H1 (cell line): ENCODE measurements at regions not wholly inside any gene's neighbourhood (a gene's known extent, or its start where the extent isn't known, plus 50 kb on each side); places are given as distances from the start of the nearest gene placed in this dataset.

Experiments
- CBX8 ChIP-seq: fragments of 300-800, 300-1000 bp; sonication (generic); IDR thresholded peaks from 2 replicates; pipeline ENCODE4 v1.7.1; 2016; ENCODE audit warnings: low read depth, low read length, borderline replicate concordance
- CREB1 ChIP-seq: IDR thresholded peaks from 2 replicates; pipeline ENCODE4 v1.6.1; 2012; ENCODE audit warnings: inconsistent platforms
- E2F6 ChIP-seq: IDR thresholded peaks from 2 replicates; pipeline ENCODE4 v1.6.1; 2012; ENCODE audit warnings: inconsistent platforms
- KDM1A ChIP-seq: fragments of 200-600, 300-600 bp; sonication (generic); IDR thresholded peaks from 2 replicates; pipeline ENCODE4 v1.7.1; 2016; ENCODE audit warnings: mild to moderate bottlenecking, low read length, borderline replicate concordance
- POLR2AphosphoS5 ChIP-seq: IDR thresholded peaks from 2 replicates; pipeline ENCODE4 v1.6.1; 2011; ENCODE audit warnings: low read depth, low read length
- TF ChIP-seq, protein P1 (sequence below): fragments of 300-600 bp; sonication (generic); IDR thresholded peaks from 2 replicates; pipeline ENCODE4 v1.7.1; 2012; ENCODE audit warnings: low read length, moderate library complexity, mild to moderate bottlenecking, inconsistent platforms; ENCODE audit not compliant: insufficient replicate concordance

DNA sequence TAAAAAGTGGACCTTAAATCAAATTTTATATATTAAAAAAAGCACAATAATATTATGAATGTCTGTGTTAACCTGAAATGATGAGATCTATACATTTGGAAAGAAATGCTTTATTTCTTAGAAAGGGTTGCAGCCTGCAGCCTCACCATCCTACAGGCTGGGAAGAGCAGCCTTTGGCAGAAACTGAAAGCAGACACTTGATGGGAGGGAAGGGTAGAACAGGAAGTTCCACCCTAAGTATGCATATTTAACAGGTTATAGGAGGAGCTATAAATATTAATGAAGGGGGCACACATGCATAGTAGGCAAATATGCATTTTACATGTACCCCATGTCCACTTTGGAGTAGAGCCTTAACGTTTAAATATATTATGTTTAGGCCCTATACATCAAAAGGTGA lies 498.0 kb downstream of the FLRT2 start (continued):
- TF ChIP-seq, protein P1, sequence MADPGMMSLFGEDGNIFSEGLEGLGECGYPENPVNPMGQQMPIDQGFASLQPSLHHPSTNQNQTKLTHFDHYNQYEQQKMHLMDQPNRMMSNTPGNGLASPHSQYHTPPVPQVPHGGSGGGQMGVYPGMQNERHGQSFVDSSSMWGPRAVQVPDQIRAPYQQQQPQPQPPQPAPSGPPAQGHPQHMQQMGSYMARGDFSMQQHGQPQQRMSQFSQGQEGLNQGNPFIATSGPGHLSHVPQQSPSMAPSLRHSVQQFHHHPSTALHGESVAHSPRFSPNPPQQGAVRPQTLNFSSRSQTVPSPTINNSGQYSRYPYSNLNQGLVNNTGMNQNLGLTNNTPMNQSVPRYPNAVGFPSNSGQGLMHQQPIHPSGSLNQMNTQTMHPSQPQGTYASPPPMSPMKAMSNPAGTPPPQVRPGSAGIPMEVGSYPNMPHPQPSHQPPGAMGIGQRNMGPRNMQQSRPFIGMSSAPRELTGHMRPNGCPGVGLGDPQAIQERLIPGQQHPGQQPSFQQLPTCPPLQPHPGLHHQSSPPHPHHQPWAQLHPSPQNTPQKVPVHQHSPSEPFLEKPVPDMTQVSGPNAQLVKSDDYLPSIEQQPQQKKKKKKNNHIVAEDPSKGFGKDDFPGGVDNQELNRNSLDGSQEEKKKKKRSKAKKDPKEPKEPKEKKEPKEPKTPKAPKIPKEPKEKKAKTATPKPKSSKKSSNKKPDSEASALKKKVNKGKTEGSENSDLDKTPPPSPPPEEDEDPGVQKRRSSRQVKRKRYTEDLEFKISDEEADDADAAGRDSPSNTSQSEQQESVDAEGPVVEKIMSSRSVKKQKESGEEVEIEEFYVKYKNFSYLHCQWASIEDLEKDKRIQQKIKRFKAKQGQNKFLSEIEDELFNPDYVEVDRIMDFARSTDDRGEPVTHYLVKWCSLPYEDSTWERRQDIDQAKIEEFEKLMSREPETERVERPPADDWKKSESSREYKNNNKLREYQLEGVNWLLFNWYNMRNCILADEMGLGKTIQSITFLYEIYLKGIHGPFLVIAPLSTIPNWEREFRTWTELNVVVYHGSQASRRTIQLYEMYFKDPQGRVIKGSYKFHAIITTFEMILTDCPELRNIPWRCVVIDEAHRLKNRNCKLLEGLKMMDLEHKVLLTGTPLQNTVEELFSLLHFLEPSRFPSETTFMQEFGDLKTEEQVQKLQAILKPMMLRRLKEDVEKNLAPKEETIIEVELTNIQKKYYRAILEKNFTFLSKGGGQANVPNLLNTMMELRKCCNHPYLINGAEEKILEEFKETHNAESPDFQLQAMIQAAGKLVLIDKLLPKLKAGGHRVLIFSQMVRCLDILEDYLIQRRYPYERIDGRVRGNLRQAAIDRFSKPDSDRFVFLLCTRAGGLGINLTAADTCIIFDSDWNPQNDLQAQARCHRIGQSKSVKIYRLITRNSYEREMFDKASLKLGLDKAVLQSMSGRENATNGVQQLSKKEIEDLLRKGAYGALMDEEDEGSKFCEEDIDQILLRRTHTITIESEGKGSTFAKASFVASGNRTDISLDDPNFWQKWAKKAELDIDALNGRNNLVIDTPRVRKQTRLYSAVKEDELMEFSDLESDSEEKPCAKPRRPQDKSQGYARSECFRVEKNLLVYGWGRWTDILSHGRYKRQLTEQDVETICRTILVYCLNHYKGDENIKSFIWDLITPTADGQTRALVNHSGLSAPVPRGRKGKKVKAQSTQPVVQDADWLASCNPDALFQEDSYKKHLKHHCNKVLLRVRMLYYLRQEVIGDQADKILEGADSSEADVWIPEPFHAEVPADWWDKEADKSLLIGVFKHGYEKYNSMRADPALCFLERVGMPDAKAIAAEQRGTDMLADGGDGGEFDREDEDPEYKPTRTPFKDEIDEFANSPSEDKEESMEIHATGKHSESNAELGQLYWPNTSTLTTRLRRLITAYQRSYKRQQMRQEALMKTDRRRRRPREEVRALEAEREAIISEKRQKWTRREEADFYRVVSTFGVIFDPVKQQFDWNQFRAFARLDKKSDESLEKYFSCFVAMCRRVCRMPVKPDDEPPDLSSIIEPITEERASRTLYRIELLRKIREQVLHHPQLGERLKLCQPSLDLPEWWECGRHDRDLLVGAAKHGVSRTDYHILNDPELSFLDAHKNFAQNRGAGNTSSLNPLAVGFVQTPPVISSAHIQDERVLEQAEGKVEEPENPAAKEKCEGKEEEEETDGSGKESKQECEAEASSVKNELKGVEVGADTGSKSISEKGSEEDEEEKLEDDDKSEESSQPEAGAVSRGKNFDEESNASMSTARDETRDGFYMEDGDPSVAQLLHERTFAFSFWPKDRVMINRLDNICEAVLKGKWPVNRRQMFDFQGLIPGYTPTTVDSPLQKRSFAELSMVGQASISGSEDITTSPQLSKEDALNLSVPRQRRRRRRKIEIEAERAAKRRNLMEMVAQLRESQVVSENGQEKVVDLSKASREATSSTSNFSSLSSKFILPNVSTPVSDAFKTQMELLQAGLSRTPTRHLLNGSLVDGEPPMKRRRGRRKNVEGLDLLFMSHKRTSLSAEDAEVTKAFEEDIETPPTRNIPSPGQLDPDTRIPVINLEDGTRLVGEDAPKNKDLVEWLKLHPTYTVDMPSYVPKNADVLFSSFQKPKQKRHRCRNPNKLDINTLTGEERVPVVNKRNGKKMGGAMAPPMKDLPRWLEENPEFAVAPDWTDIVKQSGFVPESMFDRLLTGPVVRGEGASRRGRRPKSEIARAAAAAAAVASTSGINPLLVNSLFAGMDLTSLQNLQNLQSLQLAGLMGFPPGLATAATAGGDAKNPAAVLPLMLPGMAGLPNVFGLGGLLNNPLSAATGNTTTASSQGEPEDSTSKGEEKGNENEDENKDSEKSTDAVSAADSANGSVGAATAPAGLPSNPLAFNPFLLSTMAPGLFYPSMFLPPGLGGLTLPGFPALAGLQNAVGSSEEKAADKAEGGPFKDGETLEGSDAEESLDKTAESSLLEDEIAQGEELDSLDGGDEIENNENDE: no peak
- TF ChIP-seq POLR2AphosphoS5 (no peak), E2F6 (no peak), CBX8 (no peak), KDM1A (no peak), CREB1 (no peak)
